ENCODE measurements at regions not wholly inside any gene's neighbourhood (a gene's known extent, or its start where the extent isn't known, plus 50 kb on each side); places are given as distances from the start of the nearest gene placed in this dataset.

GRCh38 chr2:3116371-3116770 is 261.2 kb downstream of the EIPR1 start:
- H4K20me1 ChIP-seq (ENCODE audit: control insufficient read depth, insufficient read depth) = no peaks in the 10 kb centered on the region
- POLR2A ChIA-PET = interaction anchor here (1.3 kb wide), 1 partner anchor 37 kb away, joined by 3 read pairs; no protein-coding TSS in a partner anchor
- intact Hi-C loops (cut with micrococcal nuclease; ENCODE audit: unreplicated experiment) (no loop called here), in situ Hi-C loops (cut with MboI) (no loop called here)
- H3K36me3 ChIP-seq (ENCODE audit: control insufficient read depth in 2 of 2, insufficient read depth in 2 of 2, low read length in 1 of 2) = no peaks in the 10 kb centered on the region
- RAD21 ChIA-PET (ENCODE audit: unreplicated experiment) = no interaction called here
- no peaks in the 10 kb centered on the region; a peak in 1 of 4 replicates for H3K27me3 ChIP-seq (replicated peaks in 1 of 2; ENCODE audit: control insufficient read depth in 2 of 2, insufficient read depth in 2 of 2, low read length in 1 of 2)
- no peak overlapping the region for H3K27ac ChIP-seq (ENCODE audit: control insufficient read depth, insufficient read depth)
- no peaks in the 10 kb centered on the region for H3K79me2 ChIP-seq (ENCODE audit: control insufficient read depth, insufficient read depth, low read length)
- no peak overlapping the region for H3K9ac ChIP-seq (ENCODE audit: control insufficient read depth, insufficient read depth, low read length)
- H3K4me1 ChIP-seq (ENCODE audit: control insufficient read depth, insufficient read depth, low read length) = no peaks in the 10 kb centered on the region
- no TSS peak for BruUV-seq (replicated peaks)
- H3K4me3 ChIP-seq = no peak overlapping the region
- CTCF ChIA-PET = no interaction called here
- SMC1A ChIA-PET (ENCODE audit: uncharacterized antibody, unreplicated experiment) = interaction anchor here (1.1 kb wide), 1 partner anchor 38 kb away, joined by 3 read pairs; no protein-coding TSS in a partner anchor
- no peaks in the 10 kb centered on the region for H3K9me3 ChIP-seq (replicated peaks; ENCODE audit: control insufficient read depth, insufficient read depth, low read length)
- H3K4me2 ChIP-seq (ENCODE audit: control insufficient read depth, insufficient read depth) = no peak overlapping the region
- WGBS (ENCODE audit: insufficient coverage, insufficient replicate concordance, low lambda C conversion rate, missing lambda C conversion rate) = 49% methylated on average over 14 of the region's 14 CpGs
- no peak overlapping the region for H2AFZ ChIP-seq (ENCODE audit: control insufficient read depth, low read depth, low read length)
- ATAC-seq (no peak), DNase-seq (ENCODE audit: low read depth, low spot score) (no peak), FAIRE-seq (no peak)
- TF ChIP-seq CHD1 (IDR thresholded peaks at IDR 0.05; ENCODE audit: low read depth, low read length) (no peak), KDM1A (IDR thresholded peaks at IDR 0.05; ENCODE audit: borderline replicate concordance) (no peak), ZBTB4 (CRISPR knock-in tag; IDR thresholded peaks at IDR 0.05) (no peak), TBL1XR1 (IDR thresholded peaks at IDR 0.05; ENCODE audit: low read depth, low read length) (no peak), HCFC1 (IDR thresholded peaks at IDR 0.05; ENCODE audit: low read length) (no peak), BCL3 (IDR thresholded peaks at IDR 0.05; ENCODE audit: borderline replicate concordance, insufficient read depth, low read depth, low read length, poor library complexity, severe bottlenecking) (no peak), SKIL (IDR thresholded peaks at IDR 0.05; ENCODE audit: low read depth, poor library complexity, severe bottlenecking) (no peak), E2F8 (IDR thresholded peaks at IDR 0.05; ENCODE audit: low read depth, partially characterized antibody) (no peak), USF1 (IDR thresholded peaks at IDR 0.05; ENCODE audit: borderline replicate concordance, extremely low read length, insufficient read depth, low read depth, low read length) (no peak)

All from GM12878 (cell line).